Ishikawa (cell line): ENCODE measurements at regions not wholly inside any gene's neighbourhood (a gene's known extent, or its start where the extent isn't known, plus 50 kb on each side); places are given as distances from the start of the nearest gene placed in this dataset.

Experiments used
- CEBPB ChIP-seq: IDR thresholded peaks from 2 replicates; pipeline ENCODE4 v1.6.1; 2012
- CREB1 ChIP-seq: IDR thresholded peaks from 2 replicates; pipeline ENCODE4 v1.6.1; 2012; ENCODE audit warnings: low read depth
- EGR1 ChIP-seq: IDR thresholded peaks from 2 replicates; pipeline ENCODE4 v1.6.1; 2012
- EP300 ChIP-seq: IDR thresholded peaks from 2 replicates; pipeline ENCODE4 v1.6.1; 2012; ENCODE audit warnings: borderline replicate concordance
- FOXM1 ChIP-seq: IDR thresholded peaks from 2 replicates; pipeline ENCODE4 v1.6.1; 2012; ENCODE audit warnings: low read depth, borderline replicate concordance
- MAX ChIP-seq: IDR thresholded peaks from 2 replicates; pipeline ENCODE4 v1.6.1; 2012
- NFIC ChIP-seq: IDR thresholded peaks from 2 replicates; pipeline ENCODE4 v1.6.1; 2012
- RAD21 ChIP-seq: IDR thresholded peaks from 2 replicates; pipeline ENCODE4 v1.6.1; 2012; ENCODE audit warnings: low read depth
- REST ChIP-seq: IDR thresholded peaks from 2 replicates; pipeline ENCODE4 v1.6.1; 2012; ENCODE audit warnings: low read depth, mild to moderate bottlenecking
- TAF1 ChIP-seq: IDR thresholded peaks from 2 replicates; pipeline ENCODE4 v1.6.1; 2012; ENCODE audit warnings: low read depth, mild to moderate bottlenecking
- TCF12 ChIP-seq: IDR thresholded peaks from 2 replicates; pipeline ENCODE4 v1.6.1; 2012; ENCODE audit warnings: low read depth
- TEAD4 ChIP-seq: IDR thresholded peaks from 2 replicates; pipeline ENCODE4 v1.6.1; 2012
- YY1 ChIP-seq: IDR thresholded peaks from 2 replicates; pipeline ENCODE4 v1.6.1; 2012; ENCODE audit warnings: low read depth
- ZBTB7A ChIP-seq: IDR thresholded peaks from 2 replicates; pipeline ENCODE4 v1.6.1; 2012; ENCODE audit warnings: low read depth
- TF ChIP-seq, protein P1 (sequence below): IDR thresholded peaks from 2 replicates; pipeline ENCODE4 v1.6.1; 2012

GRCh38 chr3:16122155-16122554 lies 52.3 kb upstream of the GALNT15 start:
- TF ChIP-seq REST (no peak), TCF12 (no peak), TEAD4 (no peak), EP300 (no peak), CREB1 (no peak), YY1 (no peak), CEBPB (no peak), FOXM1 (no peak), NFIC (no peak), EGR1 (no peak), ZBTB7A (no peak), RAD21 (no peak), MAX (no peak), TAF1 (no peak)
- TF ChIP-seq, protein P1, sequence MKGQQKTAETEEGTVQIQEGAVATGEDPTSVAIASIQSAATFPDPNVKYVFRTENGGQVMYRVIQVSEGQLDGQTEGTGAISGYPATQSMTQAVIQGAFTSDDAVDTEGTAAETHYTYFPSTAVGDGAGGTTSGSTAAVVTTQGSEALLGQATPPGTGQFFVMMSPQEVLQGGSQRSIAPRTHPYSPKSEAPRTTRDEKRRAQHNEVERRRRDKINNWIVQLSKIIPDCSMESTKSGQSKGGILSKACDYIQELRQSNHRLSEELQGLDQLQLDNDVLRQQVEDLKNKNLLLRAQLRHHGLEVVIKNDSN: no peak

GRCh38 chr3:16122661-16123060 lies 51.8 kb upstream of the GALNT15 start:
- no peak for TF ChIP-seq NFIC
- TF ChIP-seq TAF1: no peak
- TF ChIP-seq CEBPB: no peak

GRCh38 chr3:16124636-16125035 lies 49.8 kb upstream of the GALNT15 start:
- TF ChIP-seq CREB1 (no peak), EGR1 (no peak), TCF12 (no peak), ZBTB7A (no peak), EP300 (no peak), MAX (no peak), TEAD4 (no peak), YY1 (no peak), REST (no peak), CEBPB (no peak), RAD21 (no peak), TAF1 (no peak)
- TF ChIP-seq, protein P1: no peak
